ENCODE measurements at regions not wholly inside any gene's neighbourhood (a gene's known extent, or its start where the extent isn't known, plus 50 kb on each side); places are given as distances from the start of the nearest gene placed in this dataset.

- DNase-seq: no peak
Measured at GRCh38 chr13:80671773-80672172, 330.8 kb upstream of the SPRY2 start.

DNA sequence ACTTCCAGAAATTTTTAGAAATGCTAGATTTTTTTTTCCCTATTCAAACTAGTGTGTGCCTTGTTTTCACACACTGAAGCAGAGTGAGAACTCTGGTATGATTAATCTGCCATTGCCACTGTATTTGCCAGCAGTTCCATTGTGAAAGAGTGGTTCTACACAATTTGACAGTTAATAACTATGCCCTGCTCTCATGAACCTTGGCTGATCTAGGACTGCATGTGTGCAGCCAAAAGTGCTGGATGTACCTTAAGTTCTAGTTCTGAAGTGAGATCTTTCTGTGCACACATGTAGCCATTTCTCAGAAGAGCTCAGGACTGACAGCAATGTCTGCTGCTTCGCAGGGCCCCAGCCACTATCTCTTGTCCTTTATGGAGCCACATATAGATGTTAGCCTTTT lies 328.2 kb upstream of the SPRY2 start:
- no peak for DNase-seq

- DNase-seq: no peak
Measured at GRCh38 chr13:80668452-80668851, 327.5 kb upstream of the SPRY2 start.

GRCh38 chr13:80666782-80667552 lies 326.0 kb upstream of the SPRY2 start:
- DNase-seq: no peak

DNA sequence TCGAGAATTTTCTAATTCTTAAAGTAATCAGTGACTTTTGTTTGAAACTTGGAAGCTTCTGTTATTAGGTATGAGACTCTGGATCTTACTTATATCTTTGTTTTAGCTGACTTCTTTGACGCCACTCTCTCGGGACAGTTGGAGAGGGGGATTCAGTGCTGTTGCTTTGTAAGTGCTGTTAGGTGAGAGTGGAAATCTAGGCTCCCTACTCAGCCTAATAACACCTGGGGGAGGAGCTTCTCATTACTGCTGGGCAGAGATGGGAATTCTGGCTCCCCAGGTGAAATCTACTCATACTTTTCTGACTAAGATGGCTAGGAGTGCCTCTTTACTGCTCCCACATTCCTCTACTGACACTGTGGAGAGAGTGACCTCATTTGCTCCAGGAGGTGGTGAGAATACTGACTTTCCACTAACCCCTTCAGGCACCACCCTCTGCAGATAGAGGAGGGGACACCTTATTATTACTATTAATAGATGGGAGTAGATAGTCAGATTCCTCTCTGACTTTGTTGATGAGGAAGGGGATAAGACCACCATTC lies 324.9 kb upstream of the SPRY2 start:
- DNase-seq: no peak

DNA sequence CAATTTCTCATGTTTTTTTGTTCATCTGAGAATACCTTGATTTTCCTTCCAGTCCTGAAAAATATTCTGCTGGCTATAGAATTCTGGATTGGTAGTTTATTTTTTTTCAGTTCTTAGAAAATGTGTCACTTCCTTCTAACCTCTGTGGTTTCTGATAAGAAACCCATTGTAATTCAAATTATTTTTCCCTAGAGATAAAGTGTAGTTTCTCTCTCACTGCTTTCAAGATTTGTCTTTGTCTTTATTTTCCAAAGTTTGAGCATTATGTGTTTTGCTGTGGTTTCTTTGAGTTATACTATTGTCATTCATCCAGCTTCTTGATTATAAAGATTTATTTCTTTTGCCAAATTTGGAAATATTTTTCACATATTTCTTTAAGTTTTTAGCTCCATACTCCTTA lies 324.0 kb upstream of the SPRY2 start:
- DNase-seq: no peak

DNA sequence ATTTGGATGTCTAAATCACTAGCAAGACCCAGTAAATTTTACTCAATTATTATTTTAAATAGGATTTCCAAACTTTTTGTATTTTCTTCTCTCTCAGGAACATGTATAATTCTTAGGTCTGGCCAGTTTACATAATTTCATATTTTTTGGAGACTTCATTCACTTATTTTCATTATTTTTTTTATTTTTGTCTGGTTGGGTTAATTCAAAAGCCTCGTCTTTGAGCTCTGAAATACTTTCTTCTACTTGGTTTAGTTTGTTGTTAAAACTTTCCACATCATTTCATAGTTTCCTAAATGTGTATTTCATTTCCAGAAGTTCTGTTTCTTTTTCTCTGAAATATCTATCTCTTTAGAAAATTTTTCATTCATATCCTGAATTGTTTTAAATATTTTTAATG lies 322.9 kb upstream of the SPRY2 start:
- DNase-seq: no peak

- DNase-seq: no peak
Measured at GRCh38 chr13:80658705-80659104, 317.8 kb upstream of the SPRY2 start.

- DNase-seq: no peak
Measured at GRCh38 chr13:80656512-80656904, 315.6 kb upstream of the SPRY2 start.

- no peak for DNase-seq
Measured at GRCh38 chr13:80655778-80656511, 315.0 kb upstream of the SPRY2 start.

DNA sequence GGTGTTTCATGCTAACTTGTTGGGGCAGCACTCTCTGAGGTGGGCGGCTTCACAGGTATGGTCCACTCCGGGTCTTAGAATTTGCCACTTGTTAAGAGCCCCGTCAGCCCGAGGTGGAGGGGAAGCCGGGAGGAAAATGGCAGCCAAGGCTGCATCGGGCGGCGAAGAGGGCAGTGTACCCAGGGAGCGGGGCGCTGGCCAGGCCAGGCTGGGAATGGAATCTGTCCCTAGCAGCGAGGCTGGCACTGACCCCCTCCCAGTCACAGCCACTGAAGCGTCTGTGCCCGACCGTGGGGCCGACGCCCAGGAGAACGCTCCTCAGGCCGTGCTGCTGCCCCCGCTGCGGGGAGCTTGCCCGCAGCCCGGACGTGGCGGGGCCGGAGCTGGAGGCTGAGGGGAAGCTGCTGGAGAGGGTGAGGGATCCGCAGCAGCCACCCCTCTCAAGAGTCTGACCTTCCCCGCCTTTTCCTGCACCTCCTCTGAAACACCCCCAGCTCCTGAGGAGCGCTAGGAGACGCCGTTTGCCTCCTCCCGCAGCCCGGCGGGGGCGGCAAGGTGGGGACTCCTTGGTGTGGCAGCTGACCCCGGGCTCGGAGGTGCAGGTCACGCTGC lies 313.8 kb upstream of the SPRY2 start:
- DNase-seq: no peak

- DNase-seq: no peak
Measured at GRCh38 chr13:80649274-80649673, 308.3 kb upstream of the SPRY2 start.

DNA sequence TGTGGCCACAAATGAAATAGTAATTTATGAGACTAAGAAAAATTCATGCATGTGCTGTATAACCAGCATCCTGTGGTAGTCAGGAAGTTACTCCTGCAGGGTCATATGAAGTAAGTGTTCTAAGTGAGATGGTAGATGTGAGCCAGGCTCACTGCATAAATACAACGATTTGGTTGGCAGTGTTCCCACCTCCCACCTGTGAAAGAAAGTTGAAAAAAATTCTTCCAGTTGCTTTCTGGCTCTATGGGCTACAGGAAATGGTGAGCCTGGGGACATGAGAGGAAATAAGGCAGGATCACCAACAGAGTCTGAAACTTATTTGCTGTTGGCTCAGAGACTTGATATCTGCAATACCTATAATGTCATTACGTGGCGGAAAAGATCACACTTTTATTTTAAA lies 301.7 kb upstream of the SPRY2 start:
- DNase-seq: no peak

DNA sequence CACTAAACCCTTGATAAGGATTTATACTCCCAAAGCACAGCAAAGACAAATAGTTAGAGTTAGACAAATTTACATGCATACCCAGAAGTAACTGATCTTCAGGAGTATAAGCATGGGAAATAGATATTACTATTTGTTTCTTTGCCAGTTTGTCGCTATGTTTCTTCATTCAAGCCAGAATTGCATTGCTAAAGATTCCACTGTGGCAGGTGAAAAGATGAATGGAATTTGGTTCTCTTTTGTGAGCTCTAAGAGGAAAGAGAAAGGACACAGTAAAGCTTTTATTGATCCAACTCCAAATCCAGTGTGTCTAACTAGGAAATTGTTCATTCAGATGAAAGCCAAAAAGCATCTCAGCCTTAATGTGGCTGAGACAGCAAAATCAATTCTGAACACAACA lies 292.3 kb upstream of the SPRY2 start:
- DNase-seq: no peak

- DNase-seq: no peak
Measured at GRCh38 chr13:80630685-80631121, 289.8 kb upstream of the SPRY2 start.

DNA sequence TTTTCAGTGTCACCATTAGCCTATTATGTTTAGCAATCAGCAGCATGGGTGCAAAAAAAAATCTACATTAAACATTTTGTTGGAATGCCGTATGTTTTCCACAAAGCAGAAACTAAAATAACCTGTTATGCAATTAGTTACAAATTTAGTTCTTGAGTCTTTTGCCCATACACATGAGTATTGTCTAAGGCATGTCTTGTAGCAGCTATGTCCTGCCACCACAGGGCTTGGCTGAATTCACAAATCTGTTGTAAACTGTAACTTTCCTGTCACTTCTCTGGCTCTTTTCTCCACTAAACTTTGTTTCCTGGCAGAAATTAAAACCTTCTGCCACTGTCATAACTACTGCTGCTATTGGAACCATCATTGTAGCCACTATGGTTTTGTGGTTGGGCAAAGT lies 277.9 kb upstream of the SPRY2 start:
- no peak for DNase-seq

DNA sequence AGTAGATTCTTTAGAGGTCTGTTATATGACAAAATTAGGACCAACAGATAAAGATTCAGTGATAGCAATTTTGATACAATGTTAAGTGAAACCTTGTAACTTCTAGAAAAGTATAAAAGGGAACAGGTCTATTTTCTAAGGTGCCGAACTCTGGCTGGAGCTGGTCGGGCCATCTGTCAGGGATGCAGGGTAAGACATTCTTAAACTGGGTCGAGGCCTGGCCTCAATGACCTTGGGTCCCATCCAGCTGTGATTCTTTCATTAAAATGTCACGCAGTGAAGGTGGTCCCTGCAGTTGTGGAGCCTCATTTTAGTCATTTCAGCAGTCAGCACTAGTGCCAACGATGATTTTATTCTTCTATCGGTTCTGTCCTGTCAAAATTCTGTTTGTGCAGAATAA lies 271.9 kb upstream of the SPRY2 start:
- DNase-seq: no peak

DNA sequence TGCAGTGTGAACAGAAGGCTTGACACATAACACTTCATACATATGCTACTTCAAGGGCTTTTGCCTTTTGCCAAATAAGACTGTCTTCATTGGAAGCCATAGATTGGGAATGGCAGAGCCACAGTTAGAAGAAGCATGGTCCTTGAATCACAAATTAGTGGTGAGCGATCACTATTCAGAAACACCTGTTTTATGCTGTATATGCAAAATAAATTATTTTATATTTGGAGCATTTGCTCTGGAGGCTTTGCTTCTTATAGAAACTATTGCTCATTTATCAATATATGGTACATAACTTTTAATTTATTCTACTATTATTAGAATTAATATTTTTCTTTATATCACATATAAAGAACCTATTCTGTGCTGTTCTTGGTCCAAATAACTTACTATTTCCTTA lies 270.4 kb upstream of the SPRY2 start:
- DNase-seq: no peak

GRCh38 chr13:80605716-80606115 lies 264.8 kb upstream of the SPRY2 start:
- DNase-seq: no peak

DNA sequence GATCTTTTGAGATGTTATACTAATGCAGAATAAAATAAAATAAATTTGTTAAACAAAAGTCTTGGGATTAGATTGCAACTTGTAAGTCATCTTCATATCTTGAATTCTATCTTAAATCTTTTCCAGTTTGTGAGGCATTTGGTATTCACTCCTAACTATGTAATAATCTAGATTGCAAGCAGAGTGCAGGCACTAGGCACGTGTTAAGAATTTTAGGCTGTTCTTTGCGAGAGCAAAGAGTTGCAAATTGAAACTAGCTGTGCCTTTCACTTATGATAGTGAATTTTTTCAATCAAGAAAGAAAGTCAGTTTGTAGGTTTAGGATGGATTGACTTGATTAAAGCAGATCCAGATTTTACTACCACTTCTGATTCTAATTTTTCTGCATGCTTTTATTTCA lies 264.1 kb upstream of the SPRY2 start:
- DNase-seq: no peak

GRCh38 chr13:80604098-80604497 lies 263.2 kb upstream of the SPRY2 start:
- DNase-seq: no peak

GRCh38 chr13:80603351-80603750 lies 262.4 kb upstream of the SPRY2 start:
- no peak for DNase-seq

DNA sequence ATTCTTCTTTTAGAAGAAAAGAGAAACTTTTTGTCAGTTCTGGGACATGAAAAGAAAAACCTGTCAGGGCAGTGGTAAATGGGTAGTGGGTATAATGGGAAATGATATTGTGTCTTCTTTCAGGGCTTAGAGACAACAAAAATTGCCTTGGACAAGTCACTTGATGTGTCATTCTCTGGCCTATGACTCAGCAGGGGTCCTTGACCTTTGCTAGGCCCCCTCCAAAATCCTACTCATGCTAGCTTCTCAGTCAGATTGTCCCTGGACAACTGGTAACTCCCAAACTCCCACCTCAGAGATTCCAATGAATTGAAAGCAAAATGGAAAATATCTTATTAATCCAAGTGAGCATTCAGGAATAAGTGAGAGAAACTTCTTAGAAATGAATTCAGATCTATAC lies 258.8 kb upstream of the SPRY2 start:
- no peak for DNase-seq

GRCh38 chr13:80598189-80598588 lies 257.3 kb upstream of the SPRY2 start:
- no peak for DNase-seq

Measured in GDM1 (cell line).